ENCODE measurements at regions not wholly inside any gene's neighbourhood (a gene's known extent, or its start where the extent isn't known, plus 50 kb on each side); places are given as distances from the start of the nearest gene placed in this dataset.

- no peak for TF ChIP-seq CTCF (IDR thresholded peaks at IDR 0.05; ENCODE audit: low read depth, low read length, missing input control)
- TF ChIP-seq EGR1 (IDR thresholded peaks at IDR 0.05; ENCODE audit: low read depth in 2 of 2), result no peak
- TF ChIP-seq GABPA (IDR thresholded peaks at IDR 0.05 in 1 of 2, conservative IDR thresholded peaks at IDR 0.05 in 1 of 2), result no peak
- TF ChIP-seq FOXA1 (IDR thresholded peaks at IDR 0.05), result no peak
- no peak for TF ChIP-seq RXRA (IDR thresholded peaks at IDR 0.05)
Observed at GRCh38 chr3:107124885-107125284, 252.4 kb upstream of the CCDC54 start.

Data from liver (tissue), 3 donors.